ENCODE measurements at regions not wholly inside any gene's neighbourhood (a gene's known extent, or its start where the extent isn't known, plus 50 kb on each side); places are given as distances from the start of the nearest gene placed in this dataset.
A peak's percentile ranks its signal among the peaks of the same experiment; 100 is the strongest.

DNA sequence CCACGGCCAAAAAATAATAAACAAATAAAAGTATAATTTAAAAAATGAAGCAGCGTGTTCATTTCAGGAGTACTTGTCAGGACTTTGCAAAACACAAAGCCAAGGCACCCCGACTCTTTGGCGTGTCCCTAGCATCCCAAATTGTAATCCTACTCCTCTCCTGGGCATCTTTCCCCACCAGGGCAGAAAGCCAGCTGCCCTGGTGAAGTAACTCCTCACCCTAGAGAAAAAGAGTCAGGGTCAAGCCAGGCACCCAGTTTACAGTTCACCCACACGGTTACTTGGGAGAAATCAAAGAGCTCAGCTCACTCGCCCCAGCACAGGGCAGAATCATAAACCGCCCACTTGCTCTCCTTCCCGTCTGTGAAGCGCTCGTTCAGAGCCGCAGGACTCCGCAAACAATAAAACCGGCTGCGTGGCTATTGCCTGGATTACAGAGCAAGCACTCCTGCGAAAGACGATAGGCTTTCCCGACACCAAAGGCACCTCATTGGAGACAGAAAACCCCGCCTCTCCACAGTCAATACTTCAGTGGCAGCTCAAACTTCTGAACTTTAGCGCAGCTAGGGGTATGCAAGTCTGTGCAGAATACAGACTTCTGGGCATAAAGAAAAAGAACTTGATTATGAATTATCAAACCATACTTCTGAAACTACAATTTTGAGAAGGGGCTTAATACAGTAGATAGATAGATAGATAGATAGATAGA lies 73.0 kb upstream of the NHSL1 start (continued):
- TF ChIP-seq ZKSCAN5 (CRISPR knock-in tag; IDR thresholded peaks at IDR 0.05) = no peak
- TF ChIP-seq RFX3 (CRISPR knock-in tag; IDR thresholded peaks at IDR 0.05) = no peak
- peak; percentile 63; the same call in 1 of the 2 replicates for TF ChIP-seq ZNF451 (CRISPR knock-in tag; IDR thresholded peaks at IDR 0.05)
- TF ChIP-seq U2AF1 (optimal IDR thresholded peaks at IDR 0.05; ENCODE audit: low read depth, low read length) = no peak
- TF ChIP-seq CBFB (CRISPR knock-in tag; IDR thresholded peaks at IDR 0.05) = peak; percentile 78; the same call in 1 of the 2 replicates
- no peak; the same call in 1 of the 2 replicates for TF ChIP-seq ZNF644 (CRISPR knock-in tag; IDR thresholded peaks at IDR 0.05; ENCODE audit: low read depth)
- TF ChIP-seq HOXA9 (CRISPR knock-in tag; IDR thresholded peaks at IDR 0.05; ENCODE audit: borderline replicate concordance) = no peak
- TF ChIP-seq ZNF292 (CRISPR knock-in tag; IDR thresholded peaks at IDR 0.05; ENCODE audit: borderline replicate concordance, low read depth) = peak; percentile 86; the same call in 1 of the 2 replicates
- TF ChIP-seq, protein P1, sequence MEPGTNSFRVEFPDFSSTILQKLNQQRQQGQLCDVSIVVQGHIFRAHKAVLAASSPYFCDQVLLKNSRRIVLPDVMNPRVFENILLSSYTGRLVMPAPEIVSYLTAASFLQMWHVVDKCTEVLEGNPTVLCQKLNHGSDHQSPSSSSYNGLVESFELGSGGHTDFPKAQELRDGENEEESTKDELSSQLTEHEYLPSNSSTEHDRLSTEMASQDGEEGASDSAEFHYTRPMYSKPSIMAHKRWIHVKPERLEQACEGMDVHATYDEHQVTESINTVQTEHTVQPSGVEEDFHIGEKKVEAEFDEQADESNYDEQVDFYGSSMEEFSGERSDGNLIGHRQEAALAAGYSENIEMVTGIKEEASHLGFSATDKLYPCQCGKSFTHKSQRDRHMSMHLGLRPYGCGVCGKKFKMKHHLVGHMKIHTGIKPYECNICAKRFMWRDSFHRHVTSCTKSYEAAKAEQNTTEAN (CRISPR knock-in tag; conservative IDR thresholded peaks at IDR 0.05) = peak; percentile 76
- TF ChIP-seq, protein P2, sequence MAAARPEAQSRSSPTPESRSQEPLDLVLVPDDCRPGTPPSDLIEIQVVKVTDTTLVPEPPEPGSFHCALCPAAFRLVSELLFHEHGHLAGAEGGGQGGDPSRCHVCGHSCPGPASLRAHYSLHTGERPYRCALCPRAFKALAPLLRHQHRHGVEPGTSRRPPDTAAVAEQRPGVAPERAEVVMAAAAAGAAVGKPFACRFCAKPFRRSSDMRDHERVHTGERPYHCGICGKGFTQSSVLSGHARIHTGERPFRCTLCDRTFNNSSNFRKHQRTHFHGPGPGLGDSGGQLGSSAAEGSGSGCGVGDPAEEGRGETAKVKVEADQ (CRISPR knock-in tag; IDR thresholded peaks at IDR 0.05; ENCODE audit: borderline replicate concordance) = no peak
- TF ChIP-seq ZSCAN31 (CRISPR knock-in tag; IDR thresholded peaks at IDR 0.05; ENCODE audit: low read depth) = peak; percentile 86
- 0 out of 2 replicates have a peak, but pooled peaks have one; percentile 27 for TF ChIP-seq MTA1 (CRISPR knock-in tag; IDR thresholded peaks at IDR 0.05; ENCODE audit: borderline replicate concordance)
- TF ChIP-seq, protein P3, sequence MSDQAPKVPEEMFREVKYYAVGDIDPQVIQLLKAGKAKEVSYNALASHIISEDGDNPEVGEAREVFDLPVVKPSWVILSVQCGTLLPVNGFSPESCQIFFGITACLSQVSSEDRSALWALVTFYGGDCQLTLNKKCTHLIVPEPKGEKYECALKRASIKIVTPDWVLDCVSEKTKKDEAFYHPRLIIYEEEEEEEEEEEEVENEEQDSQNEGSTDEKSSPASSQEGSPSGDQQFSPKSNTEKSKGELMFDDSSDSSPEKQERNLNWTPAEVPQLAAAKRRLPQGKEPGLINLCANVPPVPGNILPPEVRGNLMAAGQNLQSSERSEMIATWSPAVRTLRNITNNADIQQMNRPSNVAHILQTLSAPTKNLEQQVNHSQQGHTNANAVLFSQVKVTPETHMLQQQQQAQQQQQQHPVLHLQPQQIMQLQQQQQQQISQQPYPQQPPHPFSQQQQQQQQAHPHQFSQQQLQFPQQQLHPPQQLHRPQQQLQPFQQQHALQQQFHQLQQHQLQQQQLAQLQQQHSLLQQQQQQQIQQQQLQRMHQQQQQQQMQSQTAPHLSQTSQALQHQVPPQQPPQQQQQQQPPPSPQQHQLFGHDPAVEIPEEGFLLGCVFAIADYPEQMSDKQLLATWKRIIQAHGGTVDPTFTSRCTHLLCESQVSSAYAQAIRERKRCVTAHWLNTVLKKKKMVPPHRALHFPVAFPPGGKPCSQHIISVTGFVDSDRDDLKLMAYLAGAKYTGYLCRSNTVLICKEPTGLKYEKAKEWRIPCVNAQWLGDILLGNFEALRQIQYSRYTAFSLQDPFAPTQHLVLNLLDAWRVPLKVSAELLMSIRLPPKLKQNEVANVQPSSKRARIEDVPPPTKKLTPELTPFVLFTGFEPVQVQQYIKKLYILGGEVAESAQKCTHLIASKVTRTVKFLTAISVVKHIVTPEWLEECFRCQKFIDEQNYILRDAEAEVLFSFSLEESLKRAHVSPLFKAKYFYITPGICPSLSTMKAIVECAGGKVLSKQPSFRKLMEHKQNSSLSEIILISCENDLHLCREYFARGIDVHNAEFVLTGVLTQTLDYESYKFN (CRISPR knock-in tag; conservative IDR thresholded peaks at IDR 0.05) = peak; percentile 59; the same call in 1 of the 2 replicates
- no peak for TF ChIP-seq EZH2 (conservative IDR thresholded peaks at IDR 0.05; ENCODE audit: low read depth, low read length)
- TF ChIP-seq, protein P4, sequence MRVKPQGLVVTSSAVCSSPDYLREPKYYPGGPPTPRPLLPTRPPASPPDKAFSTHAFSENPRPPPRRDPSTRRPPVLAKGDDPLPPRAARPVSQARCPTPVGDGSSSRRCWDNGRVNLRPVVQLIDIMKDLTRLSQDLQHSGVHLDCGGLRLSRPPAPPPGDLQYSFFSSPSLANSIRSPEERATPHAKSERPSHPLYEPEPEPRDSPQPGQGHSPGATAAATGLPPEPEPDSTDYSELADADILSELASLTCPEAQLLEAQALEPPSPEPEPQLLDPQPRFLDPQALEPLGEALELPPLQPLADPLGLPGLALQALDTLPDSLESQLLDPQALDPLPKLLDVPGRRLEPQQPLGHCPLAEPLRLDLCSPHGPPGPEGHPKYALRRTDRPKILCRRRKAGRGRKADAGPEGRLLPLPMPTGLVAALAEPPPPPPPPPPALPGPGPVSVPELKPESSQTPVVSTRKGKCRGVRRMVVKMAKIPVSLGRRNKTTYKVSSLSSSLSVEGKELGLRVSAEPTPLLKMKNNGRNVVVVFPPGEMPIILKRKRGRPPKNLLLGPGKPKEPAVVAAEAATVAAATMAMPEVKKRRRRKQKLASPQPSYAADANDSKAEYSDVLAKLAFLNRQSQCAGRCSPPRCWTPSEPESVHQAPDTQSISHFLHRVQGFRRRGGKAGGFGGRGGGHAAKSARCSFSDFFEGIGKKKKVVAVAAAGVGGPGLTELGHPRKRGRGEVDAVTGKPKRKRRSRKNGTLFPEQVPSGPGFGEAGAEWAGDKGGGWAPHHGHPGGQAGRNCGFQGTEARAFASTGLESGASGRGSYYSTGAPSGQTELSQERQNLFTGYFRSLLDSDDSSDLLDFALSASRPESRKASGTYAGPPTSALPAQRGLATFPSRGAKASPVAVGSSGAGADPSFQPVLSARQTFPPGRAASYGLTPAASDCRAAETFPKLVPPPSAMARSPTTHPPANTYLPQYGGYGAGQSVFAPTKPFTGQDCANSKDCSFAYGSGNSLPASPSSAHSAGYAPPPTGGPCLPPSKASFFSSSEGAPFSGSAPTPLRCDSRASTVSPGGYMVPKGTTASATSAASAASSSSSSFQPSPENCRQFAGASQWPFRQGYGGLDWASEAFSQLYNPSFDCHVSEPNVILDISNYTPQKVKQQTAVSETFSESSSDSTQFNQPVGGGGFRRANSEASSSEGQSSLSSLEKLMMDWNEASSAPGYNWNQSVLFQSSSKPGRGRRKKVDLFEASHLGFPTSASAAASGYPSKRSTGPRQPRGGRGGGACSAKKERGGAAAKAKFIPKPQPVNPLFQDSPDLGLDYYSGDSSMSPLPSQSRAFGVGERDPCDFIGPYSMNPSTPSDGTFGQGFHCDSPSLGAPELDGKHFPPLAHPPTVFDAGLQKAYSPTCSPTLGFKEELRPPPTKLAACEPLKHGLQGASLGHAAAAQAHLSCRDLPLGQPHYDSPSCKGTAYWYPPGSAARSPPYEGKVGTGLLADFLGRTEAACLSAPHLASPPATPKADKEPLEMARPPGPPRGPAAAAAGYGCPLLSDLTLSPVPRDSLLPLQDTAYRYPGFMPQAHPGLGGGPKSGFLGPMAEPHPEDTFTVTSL (CRISPR knock-in tag; IDR thresholded peaks at IDR 0.05; ENCODE audit: borderline replicate concordance) = peak; percentile 85
- TF ChIP-seq ADNP (CRISPR knock-in tag; IDR thresholded peaks at IDR 0.05) = no peak
